IMR-90 (cell line): ENCODE measurements at regions not wholly inside any gene's neighbourhood (a gene's known extent, or its start where the extent isn't known, plus 50 kb on each side); places are given as distances from the start of the nearest gene placed in this dataset.

ENCODE experiments used
- ATAC-seq: fragments of 200-7000 bp; cut with Tn5 transposase; 2 replicates; pipeline ENCODE4 v1.9.1; 2020; ENCODE audit warnings: low read depth, mild to moderate bottlenecking, moderate library complexity
- BruUV-seq: library from RNA; stranded (reverse); fragments of 400-500 nt; replicated peaks from 2 replicates; lab custom pipeline; 2021; lab: Mats Ljungman, UMichigan
- CTCF ChIA-PET: fragments of 300-600 bp; formaldehyde crosslinking; extraction: SDS; loops from one replicate; lab custom pipeline; 2021; ENCODE audit warnings: antibody characterized with exemption; lab: Yijun Ruan, JAX
- POLR2A ChIA-PET: fragments of 300-600 bp; sonication (Branson Sonifier 250); formaldehyde crosslinking; loops from one replicate; lab custom pipeline; 2022; ENCODE audit warnings: antibody characterized with exemption; ENCODE audit not compliant: unreplicated experiment; lab: Charles Lee
- DNase-seq: peaks from one replicate; pipeline ENCODE4 v3.0.0; 2013
- H2AFZ ChIP-seq: replicated peaks from 2 replicates; pipeline ENCODE3; 2013; ENCODE audit warnings: low read length, mild to moderate bottlenecking; ENCODE audit not compliant: poor library complexity
- H2AK5ac ChIP-seq: 2 replicates; pipeline ENCODE4 v1.6.1; 2013; ENCODE audit warnings: low read depth, low read length, inconsistent platforms
- H2AK9ac ChIP-seq: replicated peaks from 2 replicates; pipeline ENCODE3; 2013; ENCODE audit warnings: mild to moderate bottlenecking, low read depth, low read length, moderate library complexity; ENCODE audit not compliant: poor library complexity
- H2BK120ac ChIP-seq: 2 replicates; pipeline ENCODE4 v1.6.1; 2013; ENCODE audit warnings: low read depth, low read length, inconsistent platforms
- H2BK15ac ChIP-seq: 3 replicates; pipeline ENCODE4 v1.6.1; 2013; ENCODE audit warnings: low read depth, low read length, inconsistent platforms
- H2BK20ac ChIP-seq: 2 replicates; pipeline ENCODE4 v1.6.1; 2013; ENCODE audit warnings: low read depth, mild to moderate bottlenecking, inconsistent platforms, low read length, moderate library complexity
- H2BK5ac ChIP-seq: 2 replicates; pipeline ENCODE4 v1.6.1; 2013; ENCODE audit warnings: mild to moderate bottlenecking, low read depth, low read length, inconsistent platforms; ENCODE audit not compliant: poor library complexity, severe bottlenecking
- H3K14ac ChIP-seq: replicated peaks from 2 replicates; pipeline ENCODE4 v1.6.1; 2013; ENCODE audit warnings: low read depth, low read length, inconsistent platforms
- H3K18ac ChIP-seq: 2 replicates; pipeline ENCODE4 v1.6.1; 2013; ENCODE audit warnings: low read depth, low read length, control low read depth
- H3K23ac ChIP-seq: 2 replicates; pipeline ENCODE4 v1.6.1; 2013; ENCODE audit warnings: low read depth, low read length, inconsistent platforms
- H3K27ac ChIP-seq: 2 replicates; pipeline ENCODE4 v1.5.1; 2013; ENCODE audit warnings: mild to moderate bottlenecking, control low read depth, low read length; ENCODE audit not compliant: insufficient read depth
- H3K27me3 ChIP-seq: 2 replicates; pipeline ENCODE4 v1.6.1; 2013; ENCODE audit warnings: low read length; ENCODE audit not compliant: control insufficient read depth, insufficient read depth
- H3K36me3 ChIP-seq: 2 replicates; pipeline ENCODE4 v1.6.1; 2013; ENCODE audit warnings: low read length, mixed read lengths; ENCODE audit not compliant: control insufficient read depth, insufficient read depth
- H3K4ac ChIP-seq: 2 replicates; pipeline ENCODE4 v1.6.1; 2013; ENCODE audit warnings: low read depth, low read length, inconsistent platforms
- H3K4me1 ChIP-seq: 2 replicates; pipeline ENCODE4 v1.6.1; 2013; ENCODE audit warnings: low read length, mixed read lengths; ENCODE audit not compliant: control insufficient read depth, insufficient read depth
- H3K4me2 ChIP-seq: 2 replicates; pipeline ENCODE4 v1.6.1; 2013; ENCODE audit warnings: low read depth, mild to moderate bottlenecking, control low read depth, low read length, moderate library complexity
- H3K4me3 ChIP-seq: 2 replicates; pipeline ENCODE4 v1.5.1; 2013; ENCODE audit warnings: low read depth, mild to moderate bottlenecking, control low read depth, low read length, moderate library complexity; ENCODE audit not compliant: insufficient read depth
- H3K56ac ChIP-seq: 2 replicates; pipeline ENCODE4 v1.6.1; 2013; ENCODE audit warnings: low read length, inconsistent platforms; ENCODE audit not compliant: insufficient read depth; ENCODE audit errors: extremely low read depth
- H3K79me1 ChIP-seq, 2 experiments: 2 replicates each; pipeline ENCODE4 v1.6.1; 2013; ENCODE audit warnings: low read length in 2 of 2, inconsistent platforms in 1 of 2, low read depth in 1 of 2
- H3K9ac ChIP-seq: 2 replicates; pipeline ENCODE4 v1.6.1; 2013; ENCODE audit warnings: low read depth, low read length, control low read depth
- H3K9me1 ChIP-seq: 2 replicates; pipeline ENCODE4 v1.6.1; 2013; ENCODE audit warnings: low read length, inconsistent platforms; ENCODE audit not compliant: insufficient read depth
- H3K9me3 ChIP-seq: 2 replicates; pipeline ENCODE4 v1.6.1; 2013; ENCODE audit warnings: low read length; ENCODE audit not compliant: control insufficient read depth, insufficient read depth
- H4K20me1 ChIP-seq: 2 replicates; pipeline ENCODE4 v1.6.1; 2013; ENCODE audit warnings: low read length, inconsistent platforms; ENCODE audit not compliant: insufficient read depth
- H4K5ac ChIP-seq: 2 replicates; pipeline ENCODE4 v1.6.1; 2013; ENCODE audit warnings: mild to moderate bottlenecking, low read depth, low read length, control low read depth
- H4K8ac ChIP-seq, 2 experiments: 2 replicates each; pipeline ENCODE4 v1.6.1; 2013; ENCODE audit warnings: low read depth in 2 of 2, low read length in 2 of 2, control low read depth in 1 of 2, inconsistent platforms in 1 of 2
- H4K91ac ChIP-seq: 2 replicates; pipeline ENCODE4 v1.6.1; 2013; ENCODE audit warnings: low read depth, low read length, inconsistent platforms; ENCODE audit not compliant: insufficient read depth
- BHLHE40 ChIP-seq: fragments of 150-350 bp; IDR thresholded peaks from 2 replicates; pipeline ENCODE4 v1.6.1; 2016; ENCODE audit warnings: mild to moderate bottlenecking, low read depth, low read length
- CEBPB ChIP-seq: IDR thresholded peaks from 2 replicates; pipeline ENCODE4 v1.6.1; 2012; ENCODE audit warnings: low read depth, low read length, improper control_type of control experiment
- CHD1 ChIP-seq: IDR thresholded peaks from 2 replicates; pipeline ENCODE4 v1.6.1; 2012; ENCODE audit warnings: low read depth, low read length, improper control_type of control experiment
- FOS ChIP-seq: fragments of 150-350 bp; IDR thresholded peaks from 2 replicates; pipeline ENCODE4 v1.6.1; 2016; ENCODE audit warnings: low read depth, low read length
- MAFK ChIP-seq: IDR thresholded peaks from 2 replicates; pipeline ENCODE4 v1.6.1; 2012; ENCODE audit warnings: low read depth, low read length, improper control_type of control experiment
- MAZ ChIP-seq: IDR thresholded peaks from 2 replicates; pipeline ENCODE4 v1.6.1; 2012; ENCODE audit warnings: low read depth, mild to moderate bottlenecking, low read length, improper control_type of control experiment, moderate library complexity, borderline replicate concordance
- MXI1 ChIP-seq: IDR thresholded peaks from 2 replicates; pipeline ENCODE4 v1.6.1; 2012; ENCODE audit warnings: low read depth, mild to moderate bottlenecking, low read length, moderate library complexity, borderline replicate concordance
- NFE2L2 ChIP-seq: fragments of 150-350 bp; IDR thresholded peaks from 2 replicates; pipeline ENCODE4 v1.6.1; 2016; ENCODE audit warnings: low read depth, mild to moderate bottlenecking, low read length
- POLR2A ChIP-seq: IDR thresholded peaks from 2 replicates; pipeline ENCODE4 v1.6.1; 2012; ENCODE audit warnings: mild to moderate bottlenecking, low read depth, low read length
- RAD21 ChIP-seq: IDR thresholded peaks from 2 replicates; pipeline ENCODE4 v1.6.1; 2012; ENCODE audit warnings: low read length, improper control_type of control experiment
- RCOR1 ChIP-seq: IDR thresholded peaks from 2 replicates; pipeline ENCODE4 v1.6.1; 2012; ENCODE audit warnings: mild to moderate bottlenecking, low read length, improper control_type of control experiment; ENCODE audit not compliant: insufficient replicate concordance
- RFX5 ChIP-seq: IDR thresholded peaks from 2 replicates; pipeline ENCODE4 v1.8.0; 2012; ENCODE audit warnings: low read depth, mild to moderate bottlenecking, low read length, moderate library complexity
- SMC3 ChIP-seq: fragments of 150-350 bp; IDR thresholded peaks from 2 replicates; pipeline ENCODE4 v1.6.1; 2016; ENCODE audit warnings: low read depth, mild to moderate bottlenecking, antibody characterized with exemption, low read length, moderate library complexity
- WGBS, 2 experiments: methylation state at CpG; one replicate each; pipeline versions ENCODE4 v1.1.5 to v1.1.7; 2013; ENCODE audit warnings: missing lambda C conversion rate in 2 of 2; ENCODE audit not compliant: insufficient read length in 1 of 2; ENCODE audit errors: extremely low coverage in 2 of 2; 5-methylcytosine and 5-hydroxymethylcytosine counted together
- dilution Hi-C: fragments of 300-500 bp; cut with HindIII; formaldehyde crosslinking; loops from one replicate; pipeline ENCODE4 v1.14.3; 2018; ENCODE audit warnings: low sequenced_read_pairs; ENCODE audit not compliant: unreplicated experiment
- in situ Hi-C: fragments of 300-500 bp; cut with MboI; formaldehyde crosslinking; loops from 3 replicates; pipeline ENCODE4 v1.14.3; 2019; ENCODE audit warnings: low sequenced_read_pairs, inconsistent platforms, mixed read lengths
- intact Hi-C: fragments of 100-400 bp; cut with micrococcal nuclease; formaldehyde crosslinking; loops from 2 replicates; pipeline ENCODE4 v1.10.0; 2022
- TF ChIP-seq, protein P1 (sequence below): conservative IDR thresholded peaks from 2 replicates; pipeline ENCODE4 v1.5.1; 2012; ENCODE audit warnings: mild to moderate bottlenecking, low read depth, low read length, improper control_type of control experiment
- TF ChIP-seq, protein P2 (sequence below): fragments of 150-350 bp; IDR thresholded peaks from 2 replicates; pipeline ENCODE4 v1.6.1; 2016; ENCODE audit warnings: low read depth, mild to moderate bottlenecking, low read length, moderate library complexity, borderline replicate concordance
- TF ChIP-seq, protein P3 (sequence below): fragments of 150-350 bp; IDR thresholded peaks from 2 replicates; pipeline ENCODE4 v1.6.1; 2017; ENCODE audit warnings: mild to moderate bottlenecking, antibody characterized with exemption, low read length, low read depth

DNA sequence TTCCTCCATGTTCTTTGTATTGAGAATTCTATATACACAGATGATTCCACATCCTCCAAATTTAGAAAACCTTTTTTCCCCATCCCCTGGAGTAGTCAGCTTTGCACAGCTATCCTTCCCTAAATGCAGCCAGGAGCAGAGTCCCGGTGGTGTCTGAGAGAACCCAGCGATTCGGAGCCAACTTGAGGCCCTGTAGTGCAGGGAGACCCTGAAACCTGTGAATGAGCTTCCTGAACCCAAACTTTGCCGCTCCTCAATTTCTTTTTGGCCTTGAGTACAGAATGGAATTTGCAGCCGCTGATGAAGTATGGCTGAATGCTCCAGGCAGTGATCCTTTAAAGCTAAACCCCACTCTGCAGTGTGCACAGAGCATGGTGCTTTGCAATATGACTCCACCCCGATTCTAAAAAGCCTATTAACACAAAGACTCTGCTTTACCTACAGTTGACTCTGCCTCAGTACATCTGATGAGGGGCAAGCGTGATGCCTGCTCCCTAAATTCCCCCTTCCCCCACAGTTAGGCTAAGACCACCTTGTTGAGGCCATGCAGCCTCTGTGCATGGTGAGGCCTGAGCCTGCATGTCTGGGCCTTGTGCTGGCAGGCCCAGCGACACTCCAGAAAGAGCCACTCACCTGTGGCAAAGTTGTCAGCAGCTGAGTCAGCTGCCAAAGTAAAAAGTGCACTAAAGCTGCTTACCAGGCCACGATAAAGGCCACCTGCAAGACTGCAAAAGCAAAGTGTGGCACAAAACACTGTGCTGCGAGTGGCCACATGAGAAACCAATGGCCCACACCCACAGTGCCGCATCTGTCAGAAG is 82.1 kb downstream of the PLEKHG1 start:
- Histone ChIP-seq H3K27ac (no peak overlapping the region), H2BK120ac (no peak overlapping the region), H2BK5ac (no peak overlapping the region), H3K79me1 (no peaks in the 10 kb centered on the region), H4K5ac (no peak overlapping the region), H3K4ac (no peak overlapping the region), H4K91ac (no peak overlapping the region), H3K4me2 (no peak overlapping the region), H3K23ac (no peak overlapping the region), H2AFZ (no peak overlapping the region), H3K27me3 (no peaks in the 10 kb centered on the region; the same call in 1 of the 2 replicates), H2AK9ac (no peak overlapping the region), H2BK20ac (no peak overlapping the region), H3K9me1 (no peaks in the 10 kb centered on the region), H2BK15ac (no peak overlapping the region), H2AK5ac (no peak overlapping the region), H3K56ac (no peak overlapping the region), H3K4me3 (no peak overlapping the region), H3K9ac (no peak overlapping the region), H3K14ac (no peak overlapping the region), H3K36me3 (no peaks in the 10 kb centered on the region), H4K8ac (no peak overlapping the region), H3K18ac (no peak overlapping the region), H4K20me1 (no peaks in the 10 kb centered on the region), H3K4me1 (no peaks in the 10 kb centered on the region), H3K9me3 (no peaks in the 10 kb centered on the region)
- WGBS, 2 experiments, result 74% methylated on average over 4 of the region's 11 CpGs; no CpG with 5 or more reads in 1 of the 2 experiments
- DNase-seq (no peak), ATAC-seq (no peak)
- dilution Hi-C loops, result no loop called here
- BruUV-seq, result no TSS peak
- POLR2A ChIA-PET, result no interaction called here
- CTCF ChIA-PET, result no interaction called here
- in situ Hi-C loops, result no loop called here
- intact Hi-C loops, result no loop called here
- TF ChIP-seq, protein P1, sequence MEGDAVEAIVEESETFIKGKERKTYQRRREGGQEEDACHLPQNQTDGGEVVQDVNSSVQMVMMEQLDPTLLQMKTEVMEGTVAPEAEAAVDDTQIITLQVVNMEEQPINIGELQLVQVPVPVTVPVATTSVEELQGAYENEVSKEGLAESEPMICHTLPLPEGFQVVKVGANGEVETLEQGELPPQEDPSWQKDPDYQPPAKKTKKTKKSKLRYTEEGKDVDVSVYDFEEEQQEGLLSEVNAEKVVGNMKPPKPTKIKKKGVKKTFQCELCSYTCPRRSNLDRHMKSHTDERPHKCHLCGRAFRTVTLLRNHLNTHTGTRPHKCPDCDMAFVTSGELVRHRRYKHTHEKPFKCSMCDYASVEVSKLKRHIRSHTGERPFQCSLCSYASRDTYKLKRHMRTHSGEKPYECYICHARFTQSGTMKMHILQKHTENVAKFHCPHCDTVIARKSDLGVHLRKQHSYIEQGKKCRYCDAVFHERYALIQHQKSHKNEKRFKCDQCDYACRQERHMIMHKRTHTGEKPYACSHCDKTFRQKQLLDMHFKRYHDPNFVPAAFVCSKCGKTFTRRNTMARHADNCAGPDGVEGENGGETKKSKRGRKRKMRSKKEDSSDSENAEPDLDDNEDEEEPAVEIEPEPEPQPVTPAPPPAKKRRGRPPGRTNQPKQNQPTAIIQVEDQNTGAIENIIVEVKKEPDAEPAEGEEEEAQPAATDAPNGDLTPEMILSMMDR, result no peak
- TF ChIP-seq RFX5 (no peak), MAZ (no peak), MXI1 (no peak), MAFK (no peak), RCOR1 (no peak), CHD1 (no peak), BHLHE40 (no peak), CEBPB (no peak), NFE2L2 (no peak), SMC3 (no peak), POLR2A (no peak), FOS (no peak), RAD21 (no peak)
- TF ChIP-seq, protein P2, sequence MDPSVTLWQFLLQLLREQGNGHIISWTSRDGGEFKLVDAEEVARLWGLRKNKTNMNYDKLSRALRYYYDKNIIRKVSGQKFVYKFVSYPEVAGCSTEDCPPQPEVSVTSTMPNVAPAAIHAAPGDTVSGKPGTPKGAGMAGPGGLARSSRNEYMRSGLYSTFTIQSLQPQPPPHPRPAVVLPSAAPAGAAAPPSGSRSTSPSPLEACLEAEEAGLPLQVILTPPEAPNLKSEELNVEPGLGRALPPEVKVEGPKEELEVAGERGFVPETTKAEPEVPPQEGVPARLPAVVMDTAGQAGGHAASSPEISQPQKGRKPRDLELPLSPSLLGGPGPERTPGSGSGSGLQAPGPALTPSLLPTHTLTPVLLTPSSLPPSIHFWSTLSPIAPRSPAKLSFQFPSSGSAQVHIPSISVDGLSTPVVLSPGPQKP, result no peak
- TF ChIP-seq, protein P3, sequence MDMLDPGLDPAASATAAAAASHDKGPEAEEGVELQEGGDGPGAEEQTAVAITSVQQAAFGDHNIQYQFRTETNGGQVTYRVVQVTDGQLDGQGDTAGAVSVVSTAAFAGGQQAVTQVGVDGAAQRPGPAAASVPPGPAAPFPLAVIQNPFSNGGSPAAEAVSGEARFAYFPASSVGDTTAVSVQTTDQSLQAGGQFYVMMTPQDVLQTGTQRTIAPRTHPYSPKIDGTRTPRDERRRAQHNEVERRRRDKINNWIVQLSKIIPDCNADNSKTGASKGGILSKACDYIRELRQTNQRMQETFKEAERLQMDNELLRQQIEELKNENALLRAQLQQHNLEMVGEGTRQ, result no peak
